ENCODE measurements at regions not wholly inside any gene's neighbourhood (a gene's known extent, or its start where the extent isn't known, plus 50 kb on each side); places are given as distances from the start of the nearest gene placed in this dataset.

- Mint-ChIP-seq H3K4me3 (ENCODE audit: unreplicated experiment) (no peak overlapping the region), H3K36me3 (ENCODE audit: insufficient read depth, unreplicated experiment) (no peaks in the 10 kb centered on the region), H3K27ac (ENCODE audit: low read depth, unreplicated experiment) (no peak overlapping the region), H3K27me3 (ENCODE audit: insufficient read depth, unreplicated experiment) (no peaks in the 10 kb centered on the region), H3K9me3 (ENCODE audit: unreplicated experiment) (peaks cover 20% of the 10 kb centered on the region), H3K4me1 (ENCODE audit: insufficient read depth, unreplicated experiment) (no peaks in the 10 kb centered on the region)
- no TSS peak for BruUV-seq (replicated peaks)
- ChIA-PET CTCF (interaction anchor here (0.9 kb wide), 1 partner anchor 10 kb away, joined by 3 read pairs; no protein-coding TSS in a partner anchor), POLR2A (no interaction called here)
- no peak for DNase-seq (ENCODE audit: unreplicated experiment)
- intact Hi-C loops (cut with micrococcal nuclease) = no loop called here
- TF ChIP-seq, protein P1, sequence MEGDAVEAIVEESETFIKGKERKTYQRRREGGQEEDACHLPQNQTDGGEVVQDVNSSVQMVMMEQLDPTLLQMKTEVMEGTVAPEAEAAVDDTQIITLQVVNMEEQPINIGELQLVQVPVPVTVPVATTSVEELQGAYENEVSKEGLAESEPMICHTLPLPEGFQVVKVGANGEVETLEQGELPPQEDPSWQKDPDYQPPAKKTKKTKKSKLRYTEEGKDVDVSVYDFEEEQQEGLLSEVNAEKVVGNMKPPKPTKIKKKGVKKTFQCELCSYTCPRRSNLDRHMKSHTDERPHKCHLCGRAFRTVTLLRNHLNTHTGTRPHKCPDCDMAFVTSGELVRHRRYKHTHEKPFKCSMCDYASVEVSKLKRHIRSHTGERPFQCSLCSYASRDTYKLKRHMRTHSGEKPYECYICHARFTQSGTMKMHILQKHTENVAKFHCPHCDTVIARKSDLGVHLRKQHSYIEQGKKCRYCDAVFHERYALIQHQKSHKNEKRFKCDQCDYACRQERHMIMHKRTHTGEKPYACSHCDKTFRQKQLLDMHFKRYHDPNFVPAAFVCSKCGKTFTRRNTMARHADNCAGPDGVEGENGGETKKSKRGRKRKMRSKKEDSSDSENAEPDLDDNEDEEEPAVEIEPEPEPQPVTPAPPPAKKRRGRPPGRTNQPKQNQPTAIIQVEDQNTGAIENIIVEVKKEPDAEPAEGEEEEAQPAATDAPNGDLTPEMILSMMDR (IDR thresholded peaks at IDR 0.05; ENCODE audit: unreplicated experiment) = no peak
Observed at GRCh38 chr3:147540921-147541320, 131.8 kb downstream of the ZIC1 start.

GRCh38 chr3:147544290-147544689, 135.1 kb downstream of the ZIC1 start:
- no TSS peak for BruUV-seq (replicated peaks)
- no peak overlapping the region for H3K27ac Mint-ChIP-seq (ENCODE audit: low read depth, unreplicated experiment)
- H3K4me3 Mint-ChIP-seq (ENCODE audit: unreplicated experiment) = no peak overlapping the region
- ChIA-PET POLR2A (no interaction called here), CTCF (interaction anchor here (0.9 kb wide), 1 partner anchor 107 kb away, joined by 3 read pairs; no protein-coding TSS in a partner anchor)
- TF ChIP-seq, protein P1 (IDR thresholded peaks at IDR 0.05; ENCODE audit: unreplicated experiment) = no peak
- intact Hi-C loops (cut with micrococcal nuclease) = no loop called here
- peaks cover 20% of the 10 kb centered on the region for H3K9me3 Mint-ChIP-seq (ENCODE audit: unreplicated experiment)
- no peak for DNase-seq (ENCODE audit: unreplicated experiment)
- H3K36me3 Mint-ChIP-seq (ENCODE audit: insufficient read depth, unreplicated experiment) = no peaks in the 10 kb centered on the region
- H3K4me1 Mint-ChIP-seq (ENCODE audit: insufficient read depth, unreplicated experiment) = no peaks in the 10 kb centered on the region
- peaks cover 4% of the 10 kb centered on the region for H3K27me3 Mint-ChIP-seq (ENCODE audit: insufficient read depth, unreplicated experiment)

GRCh38 chr3:147551491-147551890, 142.3 kb downstream of the ZIC1 start:
- no TSS peak for BruUV-seq (replicated peaks)
- H3K4me1 Mint-ChIP-seq (ENCODE audit: insufficient read depth, unreplicated experiment) = no peaks in the 10 kb centered on the region
- no peak overlapping the region for H3K4me3 Mint-ChIP-seq (ENCODE audit: unreplicated experiment)
- H3K27me3 Mint-ChIP-seq (ENCODE audit: insufficient read depth, unreplicated experiment) = peaks cover 39% of the 10 kb centered on the region
- no peak overlapping the region for H3K27ac Mint-ChIP-seq (ENCODE audit: low read depth, unreplicated experiment)
- H3K9me3 Mint-ChIP-seq (ENCODE audit: unreplicated experiment) = peaks cover 7% of the 10 kb centered on the region
- intact Hi-C loops (cut with micrococcal nuclease) = no loop called here
- ChIA-PET CTCF (no interaction called here), POLR2A (no interaction called here)
- TF ChIP-seq, protein P1 (IDR thresholded peaks at IDR 0.05; ENCODE audit: unreplicated experiment) = no peak
- no peaks in the 10 kb centered on the region for H3K36me3 Mint-ChIP-seq (ENCODE audit: insufficient read depth, unreplicated experiment)
- DNase-seq (ENCODE audit: unreplicated experiment) = no peak

DNA sequence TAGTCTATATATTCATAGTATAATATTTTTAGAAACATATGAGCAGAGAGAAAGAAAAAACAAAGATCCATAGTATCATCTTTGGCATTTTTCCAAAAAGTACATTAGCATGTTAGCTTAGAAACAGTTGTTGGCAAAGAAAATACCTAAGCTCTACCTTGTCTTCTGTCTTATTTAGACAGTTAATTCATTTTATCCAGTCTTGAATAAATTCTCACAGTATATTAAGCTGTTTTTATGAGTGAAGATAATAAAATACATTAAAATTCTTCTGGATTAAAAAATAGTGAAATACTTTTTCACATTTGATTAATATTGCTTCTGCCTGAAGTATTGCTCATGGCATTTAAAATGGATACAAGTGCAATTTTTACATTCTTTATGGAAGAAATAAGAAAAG, 145.2 kb downstream of the ZIC1 start:
- Mint-ChIP-seq H3K9me3 (ENCODE audit: unreplicated experiment) (peaks cover 5% of the 10 kb centered on the region), H3K36me3 (ENCODE audit: insufficient read depth, unreplicated experiment) (no peaks in the 10 kb centered on the region), H3K27me3 (ENCODE audit: insufficient read depth, unreplicated experiment) (peaks cover 34% of the 10 kb centered on the region), H3K27ac (ENCODE audit: low read depth, unreplicated experiment) (no peak overlapping the region), H3K4me3 (ENCODE audit: unreplicated experiment) (no peak overlapping the region), H3K4me1 (ENCODE audit: insufficient read depth, unreplicated experiment) (no peaks in the 10 kb centered on the region)
- CTCF ChIA-PET = no interaction called here
- TF ChIP-seq, protein P1 (IDR thresholded peaks at IDR 0.05; ENCODE audit: unreplicated experiment) = no peak
- no peak for DNase-seq (ENCODE audit: unreplicated experiment)
- BruUV-seq (replicated peaks) = no TSS peak
- intact Hi-C loops (cut with micrococcal nuclease) = no loop called here
- POLR2A ChIA-PET = no interaction called here
